Posterior vena cava (tissue), 2 donors: ENCODE measurements at regions not wholly inside any gene's neighbourhood (a gene's known extent, or its start where the extent isn't known, plus 50 kb on each side); places are given as distances from the start of the nearest gene placed in this dataset.

Source experiments
- DNase-seq: peaks from one replicate; pipeline ENCODE4 v3.0.0-alpha.2; 2020; ENCODE audit warnings: low spot score
- intact Hi-C, 2 donors: fragments of 100-400 bp; cut with DNase I; formaldehyde crosslinking; loops; one replicate each; pipeline versions ENCODE4 v1.14.1 to v1.14.2; 2022 to 2023
- donor health status: DM: yes; HTN: yes; CAD: no.
- donor health status: DM: yes; HTN: yes; CAD: no.

- no peak for DNase-seq
- intact Hi-C loops, result no loop called here
Observed at GRCh38 chr5:107230367-107230766, 440.4 kb downstream of the EFNA5 start.

DNA sequence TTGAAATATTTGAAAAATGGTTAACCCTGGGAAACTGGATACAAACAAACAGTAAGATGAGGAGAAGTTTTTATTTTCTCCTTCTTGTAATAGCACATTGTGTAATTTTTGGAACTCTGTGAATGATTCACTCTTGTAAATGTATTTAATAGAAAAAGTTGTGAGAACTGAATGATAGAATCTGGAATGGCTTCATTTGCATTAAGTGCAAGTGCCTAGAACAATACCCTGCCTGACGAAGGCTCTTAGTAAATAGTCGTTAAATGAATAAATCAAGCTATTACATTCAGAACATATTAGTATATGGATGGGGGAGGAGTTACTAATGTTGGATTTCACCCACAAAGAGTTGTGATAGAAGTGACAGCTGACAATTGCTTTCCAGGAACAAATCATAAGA, 442.5 kb downstream of the EFNA5 start:
- intact Hi-C loops, result no loop called here
- no peak for DNase-seq

GRCh38 chr5:107224272-107224671, 446.5 kb downstream of the EFNA5 start:
- DNase-seq, result no peak
- intact Hi-C loops, result no loop called here

- intact Hi-C loops, result no loop called here
Observed at GRCh38 chr5:107223066-107223465, 447.7 kb downstream of the EFNA5 start.

DNA sequence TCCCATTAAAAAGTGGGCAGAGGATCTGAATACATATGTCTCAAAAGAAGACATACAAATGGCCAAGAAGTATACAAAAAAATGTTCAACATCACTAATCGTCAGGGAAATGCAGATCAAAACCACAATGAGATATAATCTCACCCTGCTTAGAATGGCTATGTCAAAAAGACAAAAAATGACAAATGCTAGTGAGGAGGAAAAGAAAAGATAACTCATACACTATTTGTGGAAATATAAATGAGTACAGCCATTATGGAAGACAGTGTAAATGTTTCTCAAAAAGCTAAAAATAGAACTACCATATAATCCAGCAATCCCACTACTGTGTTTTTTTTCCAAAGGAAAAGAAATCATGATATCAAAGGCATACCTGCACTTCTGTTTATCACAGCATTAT, 450.7 kb downstream of the EFNA5 start:
- DNase-seq, result no peak
- intact Hi-C loops, result no loop called here

More at GRCh38 chr5:107223066-107223465, 447.7 kb downstream of the EFNA5 start:
- no peak for DNase-seq

DNA sequence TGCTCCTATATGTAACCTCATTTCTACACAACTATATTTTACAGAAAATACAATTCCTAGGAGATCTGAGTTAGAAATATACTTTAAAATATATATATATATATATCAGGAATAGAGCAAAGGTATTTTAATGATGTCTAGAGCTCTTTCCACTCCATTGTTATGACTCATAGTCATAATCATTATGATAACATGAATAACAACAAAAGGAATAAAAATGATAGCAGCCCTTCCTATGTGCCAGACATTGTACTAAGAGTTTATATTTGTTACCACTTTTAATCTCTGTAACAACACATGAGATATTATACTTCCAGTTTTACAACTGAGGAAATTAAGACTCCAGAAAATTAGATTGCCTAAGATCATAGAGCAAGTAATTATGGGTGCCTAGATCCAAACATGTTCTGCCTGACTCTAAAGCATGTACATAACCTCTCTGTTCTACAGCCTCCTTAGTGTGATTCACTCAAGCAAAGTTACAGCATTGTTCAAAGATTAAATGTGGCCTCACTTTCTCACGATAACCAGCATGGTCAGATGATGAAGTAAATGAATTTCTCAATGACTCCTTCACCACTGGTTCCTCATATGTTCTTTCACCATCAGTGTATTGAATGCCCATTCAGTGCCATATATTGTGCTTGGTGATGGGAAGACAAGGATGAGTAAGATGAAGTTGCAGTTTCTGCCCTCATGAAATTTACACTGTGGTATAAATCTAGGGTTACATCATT, 452.1 kb downstream of the EFNA5 start:
- intact Hi-C loops, result no loop called here
- no peak for DNase-seq

DNA sequence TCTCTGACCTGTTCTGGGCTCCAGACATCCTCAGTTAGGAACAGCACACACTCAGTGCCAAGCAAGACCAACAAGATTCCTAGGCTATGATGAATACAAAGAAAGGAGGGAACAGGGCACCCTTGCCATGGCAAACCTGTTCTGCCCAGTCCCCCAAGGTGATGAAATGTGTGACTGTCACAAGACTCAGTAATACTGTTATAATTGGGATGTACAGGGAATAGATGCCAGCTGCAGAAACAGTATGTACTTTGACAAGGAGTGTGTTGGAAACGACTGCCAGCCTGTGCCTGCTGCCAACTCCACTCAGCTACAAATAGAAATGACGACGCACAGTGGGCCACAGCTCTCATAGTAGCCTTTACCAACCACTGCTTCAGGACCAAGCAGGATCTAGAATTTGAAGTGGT, 453.0 kb downstream of the EFNA5 start:
- no peak for DNase-seq
- intact Hi-C loops, result no loop called here

- intact Hi-C loops, result no loop called here
- DNase-seq, result no peak
Observed at GRCh38 chr5:107216587-107216986, 454.1 kb downstream of the EFNA5 start.

GRCh38 chr5:107215611-107216010, 455.1 kb downstream of the EFNA5 start:
- DNase-seq, result no peak
- intact Hi-C loops, result no loop called here

DNA sequence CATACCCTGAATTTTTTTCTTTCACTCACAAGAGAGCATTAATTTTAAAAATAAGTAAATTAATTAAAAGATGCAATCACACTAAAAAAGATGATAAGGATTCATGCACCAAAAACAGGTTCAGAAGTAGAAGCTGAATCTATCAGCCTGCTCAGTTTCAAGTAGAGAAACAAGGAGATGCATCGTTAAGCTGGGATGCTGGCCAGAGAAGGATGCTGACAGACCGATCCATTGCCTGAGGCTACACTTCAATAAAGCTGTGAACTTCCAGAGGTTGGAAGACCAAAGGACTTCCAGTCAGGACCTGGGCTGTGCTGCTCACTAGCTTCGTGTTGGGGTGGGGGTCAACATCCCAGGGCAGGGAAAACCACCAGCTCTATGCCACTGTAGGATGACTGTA, 457.7 kb downstream of the EFNA5 start:
- DNase-seq, result no peak
- intact Hi-C loops, result no loop called here

DNA sequence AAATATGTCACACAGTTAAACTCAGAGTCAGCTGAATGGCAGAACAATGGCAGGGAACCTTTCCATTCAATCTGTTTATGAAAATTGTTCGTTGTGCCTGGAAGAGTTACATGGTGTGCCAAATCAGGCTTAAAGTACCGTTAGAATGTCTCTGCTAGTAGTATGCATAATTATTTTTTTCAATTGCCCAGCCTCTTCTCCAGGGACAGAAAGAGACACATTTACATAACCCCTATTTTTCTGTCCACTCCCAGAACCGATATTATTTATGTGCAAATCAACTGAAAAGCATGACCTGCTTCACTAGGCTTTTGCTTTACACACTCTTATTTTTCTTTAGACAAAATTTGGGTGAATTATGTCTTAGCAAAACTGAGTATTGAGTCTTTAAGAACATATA, 459.1 kb downstream of the EFNA5 start:
- intact Hi-C loops, result no loop called here
- no peak for DNase-seq

DNA sequence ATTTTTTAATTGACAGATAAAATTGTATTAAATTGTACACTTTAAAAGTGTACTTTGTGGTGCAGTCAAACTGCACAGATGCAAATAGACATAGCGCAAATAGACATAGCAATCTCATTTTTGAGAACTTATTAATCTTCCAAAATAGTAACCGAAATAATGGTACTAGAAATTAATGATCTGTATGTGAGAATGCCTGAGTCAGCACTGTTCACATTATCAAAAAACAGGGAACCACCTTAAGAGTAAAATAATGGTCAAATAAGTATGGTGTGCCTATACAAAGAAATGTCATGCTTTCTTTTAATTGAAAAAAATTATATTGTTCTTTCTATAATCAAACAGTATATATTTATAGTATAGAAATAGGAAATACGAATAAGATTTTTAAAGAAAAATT, 461.9 kb downstream of the EFNA5 start:
- intact Hi-C loops, result no loop called here
- no peak for DNase-seq

- intact Hi-C loops, result no loop called here
- DNase-seq, result no peak
Observed at GRCh38 chr5:107204413-107204812, 466.3 kb downstream of the EFNA5 start.

DNA sequence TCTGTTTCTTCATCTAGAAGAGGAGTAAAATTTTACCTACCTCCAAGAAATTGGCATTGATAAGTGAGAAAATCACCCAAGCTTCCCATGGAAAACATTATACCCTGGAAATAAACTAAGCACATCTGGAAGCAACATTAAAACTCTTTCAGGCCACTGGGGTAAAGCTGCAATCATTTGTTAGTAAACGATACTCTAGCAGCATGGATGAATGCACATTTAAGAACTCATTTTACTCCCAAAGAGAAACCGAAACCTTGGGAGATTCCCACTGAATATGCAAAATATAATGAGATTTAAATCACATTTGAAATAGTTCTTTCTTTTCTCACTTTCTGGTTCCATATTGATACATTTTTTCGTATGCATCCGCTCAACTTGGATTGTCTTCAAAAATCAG, 467.5 kb downstream of the EFNA5 start:
- DNase-seq, result no peak
- intact Hi-C loops, result loop anchor here in 1 of 2 donors (2.0 kb wide), 1 partner anchor 76 kb away; no protein-coding TSS in a partner anchor

DNA sequence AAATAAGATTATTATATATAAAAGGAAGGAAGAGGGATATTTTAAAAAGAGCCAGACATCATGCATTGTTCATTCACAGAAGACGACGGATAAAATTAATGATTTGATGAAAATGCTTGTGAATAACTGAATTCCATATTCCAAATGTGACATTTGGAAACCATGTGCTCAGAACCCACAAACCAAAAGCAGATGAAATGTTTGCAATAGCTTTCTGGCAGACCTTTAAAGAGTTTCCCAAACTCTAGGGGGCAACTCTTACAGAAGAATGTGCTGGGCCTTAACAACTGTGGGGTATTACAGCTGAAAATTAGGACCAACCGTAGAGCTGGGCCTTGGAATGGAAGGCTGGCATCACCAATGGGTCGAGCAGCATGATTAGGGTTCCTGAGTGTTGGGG, 471.0 kb downstream of the EFNA5 start:
- DNase-seq, result no peak
- intact Hi-C loops, result no loop called here

DNA sequence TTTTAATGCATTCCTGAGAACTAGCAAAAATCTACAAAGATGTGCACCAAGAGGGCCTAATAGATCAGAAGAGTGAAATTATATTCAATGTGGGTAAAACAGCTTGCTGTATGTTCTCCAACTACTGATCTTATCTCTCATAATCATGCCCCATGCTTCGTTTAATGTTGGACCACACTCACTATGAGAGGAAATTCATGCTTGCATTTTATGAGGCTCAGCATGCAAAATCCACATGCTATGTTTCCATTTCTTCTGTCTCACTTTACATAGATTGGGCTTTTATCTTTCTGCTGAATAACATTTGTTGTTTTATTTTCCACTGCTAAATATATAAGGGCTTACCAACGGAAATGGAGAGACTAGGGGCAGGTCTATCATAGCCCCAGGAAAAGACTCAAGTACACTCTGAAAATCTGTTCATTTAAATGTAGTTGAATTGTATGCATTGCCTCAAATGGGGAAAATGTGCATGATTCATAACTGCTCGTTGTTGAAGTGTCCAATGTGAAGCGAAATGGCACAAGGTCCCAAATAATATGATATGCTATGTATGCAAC, 474.2 kb downstream of the EFNA5 start:
- DNase-seq, result no peak

GRCh38 chr5:107195890-107196395, 474.8 kb downstream of the EFNA5 start:
- intact Hi-C loops, result no loop called here
- no peak for DNase-seq

More for the DNA sequence above, 474.2 kb downstream of the EFNA5 start:
- intact Hi-C loops, result no loop called here

DNA sequence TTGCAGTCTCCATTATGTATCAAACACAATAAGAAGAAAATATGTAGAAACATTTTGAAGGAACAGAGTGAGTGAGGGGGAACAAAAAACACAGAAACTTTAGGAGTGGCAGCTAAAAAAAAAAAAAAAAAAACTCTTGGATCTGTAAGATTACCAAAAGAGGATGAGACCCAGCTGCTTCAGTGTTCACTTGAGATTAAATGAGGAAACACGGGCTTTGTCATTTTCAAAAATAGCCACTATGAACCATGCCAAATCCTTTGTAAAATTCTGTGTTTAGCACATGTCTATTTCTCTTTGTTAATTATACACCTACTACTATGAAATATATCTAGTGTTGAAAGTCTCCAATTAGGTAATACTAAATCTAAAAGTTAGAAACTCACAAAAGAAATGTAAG, 485.9 kb downstream of the EFNA5 start:
- no peak for DNase-seq
- intact Hi-C loops, result no loop called here

GRCh38 chr5:107184066-107184465, 486.7 kb downstream of the EFNA5 start:
- intact Hi-C loops, result no loop called here
- no peak for DNase-seq

GRCh38 chr5:107170620-107171019, 500.1 kb downstream of the EFNA5 start:
- no peak for DNase-seq
- intact Hi-C loops, result no loop called here

GRCh38 chr5:107169867-107170266, 500.9 kb downstream of the EFNA5 start:
- no peak for DNase-seq
- intact Hi-C loops, result no loop called here
